GM18868 (cell line): ENCODE measurements at regions not wholly inside any gene's neighbourhood (a gene's known extent, or its start where the extent isn't known, plus 50 kb on each side); places are given as distances from the start of the nearest gene placed in this dataset.

Source experiments
- ATAC-seq: cut with Tn5 transposase; IDR thresholded peaks from one replicate; pipeline ENCODE4 v1.9.1; 2021; ENCODE audit warnings: mild to moderate bottlenecking, moderate library complexity; ENCODE audit not compliant: unreplicated experiment

GRCh38 chr1:81498471-81499462 lies 302.0 kb upstream of the ADGRL2 start:
- ATAC-seq = no peak

- ATAC-seq = no peak
Observed at GRCh38 chr1:81496349-81496748, 304.4 kb upstream of the ADGRL2 start.

GRCh38 chr1:81493102-81493869 lies 307.4 kb upstream of the ADGRL2 start:
- no peak for ATAC-seq

GRCh38 chr1:81492628-81493027 lies 308.1 kb upstream of the ADGRL2 start:
- ATAC-seq = no peak

- ATAC-seq = no peak
Observed at GRCh38 chr1:81490614-81491013, 310.1 kb upstream of the ADGRL2 start.

GRCh38 chr1:81489372-81489934 lies 311.3 kb upstream of the ADGRL2 start:
- no peak for ATAC-seq

- no peak for ATAC-seq
Observed at GRCh38 chr1:81484284-81484683, 316.4 kb upstream of the ADGRL2 start.

GRCh38 chr1:81478219-81478618 lies 322.5 kb upstream of the ADGRL2 start:
- ATAC-seq = no peak

GRCh38 chr1:81477710-81478109 lies 323.0 kb upstream of the ADGRL2 start:
- ATAC-seq = no peak

GRCh38 chr1:81472387-81472786 lies 328.3 kb upstream of the ADGRL2 start:
- ATAC-seq = no peak

GRCh38 chr1:81471255-81471654 lies 329.5 kb upstream of the ADGRL2 start:
- no peak for ATAC-seq

GRCh38 chr1:81470275-81470674 lies 330.5 kb upstream of the ADGRL2 start:
- ATAC-seq = no peak

- ATAC-seq = no peak
Observed at GRCh38 chr1:81467383-81467782, 333.4 kb upstream of the ADGRL2 start.

- no peak for ATAC-seq
Observed at GRCh38 chr1:81466961-81467360, 333.8 kb upstream of the ADGRL2 start.

GRCh38 chr1:81463936-81464837 lies 336.5 kb upstream of the ADGRL2 start:
- ATAC-seq = no peak

- ATAC-seq = no peak
Observed at GRCh38 chr1:81459043-81459442, 341.7 kb upstream of the ADGRL2 start.

GRCh38 chr1:81458186-81458585 lies 342.5 kb upstream of the ADGRL2 start:
- no peak for ATAC-seq

GRCh38 chr1:81455481-81455880 lies 345.3 kb upstream of the ADGRL2 start:
- no peak for ATAC-seq

GRCh38 chr1:81453971-81454370 lies 346.8 kb upstream of the ADGRL2 start:
- no peak for ATAC-seq

- no peak for ATAC-seq
Observed at GRCh38 chr1:81453367-81453703, 347.4 kb upstream of the ADGRL2 start.
